MM.1S (cell line): ENCODE measurements at regions not wholly inside any gene's neighbourhood (a gene's known extent, or its start where the extent isn't known, plus 50 kb on each side); places are given as distances from the start of the nearest gene placed in this dataset.

Experiments
- DNase-seq: peaks from one replicate; pipeline ENCODE4 v3.0.0-alpha.2; 2015
- H2AFZ ChIP-seq: fragments of 300-600 bp; sonication (generic); 2 replicates; pipeline ENCODE4 v1.6.0; 2016; ENCODE audit warnings: antibody characterized with exemption, low read length
- H3F3A ChIP-seq: fragments of 300-600 bp; sonication (generic); 2 replicates; pipeline ENCODE4 v1.6.1; 2016; ENCODE audit warnings: mild to moderate bottlenecking, antibody characterized with exemption, low read length, moderate library complexity, mixed read lengths; ENCODE audit not compliant: insufficient read depth
- H3K27ac ChIP-seq: fragments of 300-600 bp; sonication (generic); 2 replicates; pipeline ENCODE4 v1.5.1; 2016; ENCODE audit warnings: mild to moderate bottlenecking, low read length
- H3K27me3 ChIP-seq: fragments of 300-600 bp; sonication (generic); replicated peaks from 2 replicates; pipeline ENCODE4 v1.6.0; 2016; ENCODE audit warnings: low read length; ENCODE audit not compliant: insufficient read depth
- H3K36me3 ChIP-seq: fragments of 300-600 bp; sonication (generic); replicated peaks from 2 replicates; pipeline ENCODE4 v1.6.1; 2016; ENCODE audit warnings: mild to moderate bottlenecking, low read length, mixed read lengths; ENCODE audit not compliant: insufficient read depth
- H3K4me1 ChIP-seq: fragments of 300-600 bp; sonication (generic); 2 replicates; pipeline ENCODE4 v1.6.1; 2016; ENCODE audit warnings: low read length, mixed read lengths
- H3K4me2 ChIP-seq: fragments of 300-600 bp; sonication (generic); 2 replicates; pipeline ENCODE4 v1.6.0; 2016; ENCODE audit warnings: low read depth, low read length
- H3K4me3 ChIP-seq: fragments of 300-600 bp; sonication (generic); 2 replicates; pipeline ENCODE4 v1.5.1; 2016; ENCODE audit warnings: low read length, mixed read lengths
- H3K79me2 ChIP-seq: fragments of 300-600 bp; sonication (generic); 2 replicates; pipeline ENCODE4 v1.6.1; 2016; ENCODE audit warnings: mixed run types, low read length, mixed read lengths
- H3K9ac ChIP-seq: fragments of 300-600 bp; sonication (generic); 2 replicates; pipeline ENCODE4 v1.6.1; 2016; ENCODE audit warnings: low read length, mixed read lengths
- H3K9me2 ChIP-seq: fragments of 300-600 bp; sonication (generic); replicated peaks from 2 replicates; pipeline ENCODE4 v1.6.1; 2016; ENCODE audit warnings: mild to moderate bottlenecking, low read length, mixed read lengths; ENCODE audit not compliant: insufficient read depth
- H3K9me3 ChIP-seq: fragments of 300-600 bp; sonication (generic); replicated peaks from 2 replicates; pipeline ENCODE4 v1.6.1; 2016; ENCODE audit warnings: mild to moderate bottlenecking, low read length, mixed read lengths; ENCODE audit not compliant: insufficient read depth
- H4K20me1 ChIP-seq: fragments of 300-600 bp; sonication (generic); 2 replicates; pipeline ENCODE4 v1.6.1; 2016; ENCODE audit warnings: mild to moderate bottlenecking, low read length, moderate library complexity, mixed read lengths; ENCODE audit not compliant: insufficient read depth
- EZH2 ChIP-seq: fragments of 300-600 bp; sonication (generic); optimal IDR thresholded peaks from 2 replicates; pipeline ENCODE3; 2017; ENCODE audit warnings: low read depth, mild to moderate bottlenecking, antibody characterized with exemption, low read length, mixed read lengths
- EZH2phosphoT487 ChIP-seq: fragments of 300-600 bp; sonication (generic); IDR thresholded peaks from 2 replicates; pipeline ENCODE4 v1.6.1; 2018; ENCODE audit warnings: antibody characterized with exemption, low read length
- TF ChIP-seq, protein P1 (sequence below): fragments of 300-600 bp; sonication (generic); IDR thresholded peaks from 2 replicates; pipeline ENCODE4 v1.5.1; 2016; ENCODE audit warnings: antibody characterized with exemption, low read length, mixed read lengths

GRCh38 chr6:101070044-101070608, 189.0 kb upstream of the ASCC3 start:
- no peaks in the 10 kb centered on the region for H3K9me3 ChIP-seq
- no peaks in the 10 kb centered on the region for H3K9me2 ChIP-seq
- TF ChIP-seq, protein P1, sequence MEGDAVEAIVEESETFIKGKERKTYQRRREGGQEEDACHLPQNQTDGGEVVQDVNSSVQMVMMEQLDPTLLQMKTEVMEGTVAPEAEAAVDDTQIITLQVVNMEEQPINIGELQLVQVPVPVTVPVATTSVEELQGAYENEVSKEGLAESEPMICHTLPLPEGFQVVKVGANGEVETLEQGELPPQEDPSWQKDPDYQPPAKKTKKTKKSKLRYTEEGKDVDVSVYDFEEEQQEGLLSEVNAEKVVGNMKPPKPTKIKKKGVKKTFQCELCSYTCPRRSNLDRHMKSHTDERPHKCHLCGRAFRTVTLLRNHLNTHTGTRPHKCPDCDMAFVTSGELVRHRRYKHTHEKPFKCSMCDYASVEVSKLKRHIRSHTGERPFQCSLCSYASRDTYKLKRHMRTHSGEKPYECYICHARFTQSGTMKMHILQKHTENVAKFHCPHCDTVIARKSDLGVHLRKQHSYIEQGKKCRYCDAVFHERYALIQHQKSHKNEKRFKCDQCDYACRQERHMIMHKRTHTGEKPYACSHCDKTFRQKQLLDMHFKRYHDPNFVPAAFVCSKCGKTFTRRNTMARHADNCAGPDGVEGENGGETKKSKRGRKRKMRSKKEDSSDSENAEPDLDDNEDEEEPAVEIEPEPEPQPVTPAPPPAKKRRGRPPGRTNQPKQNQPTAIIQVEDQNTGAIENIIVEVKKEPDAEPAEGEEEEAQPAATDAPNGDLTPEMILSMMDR: no peak
- TF ChIP-seq EZH2phosphoT487 (no peak), EZH2 (no peak)
- H3K4me2 ChIP-seq: no peak overlapping the region
- no peaks in the 10 kb centered on the region for H3F3A ChIP-seq
- H4K20me1 ChIP-seq: no peaks in the 10 kb centered on the region
- no peaks in the 10 kb centered on the region for H3K36me3 ChIP-seq
- no peak for DNase-seq
- H3K27ac ChIP-seq: no peak overlapping the region
- no peaks in the 10 kb centered on the region for H3K79me2 ChIP-seq
- H2AFZ ChIP-seq: no peak overlapping the region
- no peak overlapping the region for H3K9ac ChIP-seq
- no peaks in the 10 kb centered on the region for H3K4me1 ChIP-seq
- no peak overlapping the region for H3K4me3 ChIP-seq
- no peaks in the 10 kb centered on the region for H3K27me3 ChIP-seq

DNA sequence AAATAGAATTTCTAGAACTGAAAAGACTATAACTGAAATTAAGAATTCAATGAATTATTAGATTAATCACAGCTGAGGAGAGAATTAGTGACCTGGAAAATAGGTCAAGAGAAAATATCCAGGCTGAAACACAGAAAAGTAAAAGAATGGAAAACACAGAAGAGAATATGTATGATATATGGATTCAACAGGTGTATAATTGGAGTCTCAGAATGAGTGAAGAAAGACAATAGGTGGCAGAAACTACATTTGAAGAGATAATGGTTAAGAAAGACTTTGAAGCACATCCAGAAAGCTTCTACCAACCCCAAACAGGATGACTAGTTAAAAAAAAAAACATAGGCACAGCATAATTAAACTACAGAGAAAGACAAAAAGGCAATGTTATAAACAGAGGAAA, 196.2 kb upstream of the ASCC3 start:
- Histone ChIP-seq H3K9me2 (no peaks in the 10 kb centered on the region), H2AFZ (no peak overlapping the region), H3F3A (no peaks in the 10 kb centered on the region), H3K79me2 (no peaks in the 10 kb centered on the region), H3K9me3 (no peaks in the 10 kb centered on the region), H3K36me3 (no peaks in the 10 kb centered on the region), H3K9ac (no peak overlapping the region), H3K4me3 (no peak overlapping the region), H4K20me1 (no peaks in the 10 kb centered on the region), H3K4me1 (no peaks in the 10 kb centered on the region), H3K27me3 (no peaks in the 10 kb centered on the region), H3K27ac (no peak overlapping the region), H3K4me2 (no peak overlapping the region)
- TF ChIP-seq EZH2phosphoT487 (no peak), EZH2 (no peak)
- TF ChIP-seq, protein P1: no peak
- DNase-seq: no peak

GRCh38 chr6:101079696-101080270, 198.7 kb upstream of the ASCC3 start:
- Histone ChIP-seq H3K9me3 (no peaks in the 10 kb centered on the region), H3K9me2 (no peaks in the 10 kb centered on the region), H4K20me1 (no peaks in the 10 kb centered on the region), H3K9ac (no peak overlapping the region), H3K4me3 (no peak overlapping the region), H3K36me3 (no peaks in the 10 kb centered on the region), H3K27me3 (no peaks in the 10 kb centered on the region), H3K27ac (no peak overlapping the region), H3K79me2 (no peaks in the 10 kb centered on the region), H2AFZ (no peak overlapping the region), H3K4me1 (no peaks in the 10 kb centered on the region), H3K4me2 (no peak overlapping the region), H3F3A (no peaks in the 10 kb centered on the region)
- DNase-seq: no peak
- no peak for TF ChIP-seq EZH2
- TF ChIP-seq EZH2phosphoT487: no peak
- TF ChIP-seq, protein P1: no peak
